ENCODE measurements at regions not wholly inside any gene's neighbourhood (a gene's known extent, or its start where the extent isn't known, plus 50 kb on each side); places are given as distances from the start of the nearest gene placed in this dataset.
A peak's percentile ranks its signal among the peaks of the same experiment; 100 is the strongest.

DNA sequence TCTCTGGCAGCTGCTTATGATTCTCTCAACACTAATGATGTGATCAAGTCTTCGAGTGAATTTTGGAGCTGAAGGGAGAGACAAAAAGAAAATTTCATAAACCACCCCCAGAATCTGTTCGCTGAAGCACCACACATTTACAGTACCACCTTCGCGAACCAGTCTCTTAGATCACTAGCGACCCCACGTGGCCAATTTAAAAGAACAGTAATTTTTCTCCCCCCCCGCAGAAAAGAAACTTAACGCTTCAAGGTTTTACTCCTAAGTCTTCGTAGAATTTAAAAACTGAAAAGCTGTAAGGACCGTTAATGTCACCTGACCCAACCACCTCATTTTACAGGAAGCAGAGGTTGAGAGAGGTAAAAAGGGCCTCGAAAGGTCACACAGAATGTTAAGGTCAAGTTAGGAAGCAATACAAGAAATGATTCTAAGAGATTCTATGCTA is 187.5 kb downstream of the QDPR start:
- no peak overlapping the region for H2AFZ ChIP-seq (ENCODE audit: low read length)
- H3K9me3 ChIP-seq (ENCODE audit: insufficient read depth, low read depth, low read length): no peaks in the 10 kb centered on the region
- no peaks in the 10 kb centered on the region for H3K79me2 ChIP-seq (ENCODE audit: insufficient read depth, low read length)
- no peak overlapping the region for H3K4me3 ChIP-seq (ENCODE audit: low read length, poor library complexity, severe bottlenecking)
- H3F3A ChIP-seq (ENCODE audit: low read depth): no peaks in the 10 kb centered on the region
- no peak for TF ChIP-seq EZH2phosphoT487 (IDR thresholded peaks at IDR 0.05; ENCODE audit: borderline replicate concordance)
- TF ChIP-seq, protein P1, sequence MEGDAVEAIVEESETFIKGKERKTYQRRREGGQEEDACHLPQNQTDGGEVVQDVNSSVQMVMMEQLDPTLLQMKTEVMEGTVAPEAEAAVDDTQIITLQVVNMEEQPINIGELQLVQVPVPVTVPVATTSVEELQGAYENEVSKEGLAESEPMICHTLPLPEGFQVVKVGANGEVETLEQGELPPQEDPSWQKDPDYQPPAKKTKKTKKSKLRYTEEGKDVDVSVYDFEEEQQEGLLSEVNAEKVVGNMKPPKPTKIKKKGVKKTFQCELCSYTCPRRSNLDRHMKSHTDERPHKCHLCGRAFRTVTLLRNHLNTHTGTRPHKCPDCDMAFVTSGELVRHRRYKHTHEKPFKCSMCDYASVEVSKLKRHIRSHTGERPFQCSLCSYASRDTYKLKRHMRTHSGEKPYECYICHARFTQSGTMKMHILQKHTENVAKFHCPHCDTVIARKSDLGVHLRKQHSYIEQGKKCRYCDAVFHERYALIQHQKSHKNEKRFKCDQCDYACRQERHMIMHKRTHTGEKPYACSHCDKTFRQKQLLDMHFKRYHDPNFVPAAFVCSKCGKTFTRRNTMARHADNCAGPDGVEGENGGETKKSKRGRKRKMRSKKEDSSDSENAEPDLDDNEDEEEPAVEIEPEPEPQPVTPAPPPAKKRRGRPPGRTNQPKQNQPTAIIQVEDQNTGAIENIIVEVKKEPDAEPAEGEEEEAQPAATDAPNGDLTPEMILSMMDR (conservative IDR thresholded peaks at IDR 0.05; ENCODE audit: low read length): peak; percentile 77
- no peaks in the 10 kb centered on the region for H3K4me1 ChIP-seq (ENCODE audit: insufficient read depth, low read length, poor library complexity, severe bottlenecking)
- no peaks in the 10 kb centered on the region for H4K20me1 ChIP-seq (ENCODE audit: insufficient read depth, low read length, poor library complexity, severe bottlenecking)
- no peaks in the 10 kb centered on the region for H3K36me3 ChIP-seq (ENCODE audit: insufficient read depth, low read length)
- H3K9me2 ChIP-seq (replicated peaks; ENCODE audit: low read depth, low read length): no peaks in the 10 kb centered on the region
- H3K27me3 ChIP-seq (ENCODE audit: insufficient read depth, low read length, poor library complexity, severe bottlenecking): no peaks in the 10 kb centered on the region
- H3K9ac ChIP-seq (ENCODE audit: low read depth, low read length, poor library complexity, severe bottlenecking): no peak overlapping the region
- no peak overlapping the region for H3K4me2 ChIP-seq (ENCODE audit: low read depth, low read length, poor library complexity, severe bottlenecking)

DNA sequence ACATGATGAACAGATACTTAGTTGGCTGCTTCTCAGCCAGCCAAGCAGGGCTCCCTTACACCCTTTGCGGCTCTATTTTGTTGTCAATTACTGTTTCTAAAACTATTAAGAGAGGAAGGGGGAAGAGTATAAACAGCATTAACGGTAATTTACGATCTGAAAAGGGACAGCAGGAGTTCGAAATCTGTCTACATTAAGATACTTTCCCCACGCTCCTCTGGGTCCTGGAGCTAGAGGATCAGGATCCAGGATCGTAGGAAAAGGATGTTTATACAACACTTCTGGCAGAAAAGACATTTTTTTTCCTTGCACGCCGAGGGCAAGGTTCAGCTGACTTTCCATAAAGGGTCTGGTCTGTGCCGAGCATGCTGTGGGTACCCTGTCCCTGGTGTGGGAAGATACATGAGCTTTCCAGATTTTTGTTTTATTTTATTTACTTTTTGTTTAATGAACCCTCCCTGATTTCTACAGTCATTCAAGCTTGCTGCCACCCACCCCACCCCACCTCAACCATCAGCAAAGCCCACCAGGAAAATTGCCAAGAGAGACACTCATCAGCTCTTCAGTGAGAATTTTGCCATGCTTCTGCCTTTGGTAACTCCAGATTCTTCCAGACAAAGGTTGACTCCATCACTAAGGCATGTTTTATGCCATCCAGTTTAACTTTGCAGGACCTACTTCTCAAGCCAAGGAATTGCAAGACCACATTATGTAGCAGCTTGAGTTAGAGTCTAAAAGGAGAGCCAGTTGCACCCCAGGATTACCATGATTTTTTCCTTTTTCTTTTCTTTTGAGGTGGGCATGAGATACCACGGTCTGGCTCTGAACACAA is 188.1 kb downstream of the QDPR start:
- no peaks in the 10 kb centered on the region for H3K36me3 ChIP-seq (ENCODE audit: insufficient read depth, low read length)
- H3K4me1 ChIP-seq (ENCODE audit: insufficient read depth, low read length, poor library complexity, severe bottlenecking): no peaks in the 10 kb centered on the region
- no peaks in the 10 kb centered on the region for H3K9me2 ChIP-seq (replicated peaks; ENCODE audit: low read depth, low read length)
- no peak overlapping the region for H3K4me2 ChIP-seq (ENCODE audit: low read depth, low read length, poor library complexity, severe bottlenecking)
- no peak overlapping the region for H3K4me3 ChIP-seq (ENCODE audit: low read length, poor library complexity, severe bottlenecking)
- H4K20me1 ChIP-seq (ENCODE audit: insufficient read depth, low read length, poor library complexity, severe bottlenecking): no peaks in the 10 kb centered on the region
- no peaks in the 10 kb centered on the region for H3K27me3 ChIP-seq (ENCODE audit: insufficient read depth, low read length, poor library complexity, severe bottlenecking)
- no peaks in the 10 kb centered on the region for H3K79me2 ChIP-seq (ENCODE audit: insufficient read depth, low read length)
- no peak overlapping the region; the same call in 1 of the 2 replicates for H2AFZ ChIP-seq (ENCODE audit: low read length)
- no peak for TF ChIP-seq EZH2phosphoT487 (IDR thresholded peaks at IDR 0.05; ENCODE audit: borderline replicate concordance)
- TF ChIP-seq, protein P1 (conservative IDR thresholded peaks at IDR 0.05; ENCODE audit: low read length): no peak
- H3K9ac ChIP-seq (ENCODE audit: low read depth, low read length, poor library complexity, severe bottlenecking): no peak overlapping the region
- no peaks in the 10 kb centered on the region for H3F3A ChIP-seq (ENCODE audit: low read depth)
- no peaks in the 10 kb centered on the region for H3K9me3 ChIP-seq (ENCODE audit: insufficient read depth, low read depth, low read length)

DNA sequence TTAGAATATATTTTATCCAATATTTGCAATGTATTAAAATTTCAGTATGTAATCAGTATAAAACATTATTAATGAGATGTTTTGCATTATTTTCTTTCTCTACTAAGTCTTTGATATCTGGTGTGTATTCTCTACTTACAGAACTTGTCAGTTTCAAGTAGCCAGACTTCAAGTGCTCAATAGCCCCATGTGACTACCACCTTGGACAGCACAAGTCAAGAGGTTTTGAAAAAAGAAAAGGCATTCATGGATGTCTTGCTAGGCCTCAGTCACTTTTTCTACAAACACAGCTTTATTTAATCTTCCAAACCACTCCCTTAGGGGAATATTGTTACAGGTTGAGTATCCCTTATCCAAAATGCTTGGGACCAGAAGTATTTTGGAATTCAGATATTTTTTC is 189.4 kb downstream of the QDPR start:
- Histone ChIP-seq H3K79me2 (ENCODE audit: insufficient read depth, low read length) (no peaks in the 10 kb centered on the region), H3K4me3 (ENCODE audit: low read length, poor library complexity, severe bottlenecking) (no peak overlapping the region), H3F3A (ENCODE audit: low read depth) (no peaks in the 10 kb centered on the region), H3K36me3 (ENCODE audit: insufficient read depth, low read length) (no peaks in the 10 kb centered on the region), H4K20me1 (ENCODE audit: insufficient read depth, low read length, poor library complexity, severe bottlenecking) (no peaks in the 10 kb centered on the region), H3K9me3 (ENCODE audit: insufficient read depth, low read depth, low read length) (no peaks in the 10 kb centered on the region), H3K9ac (ENCODE audit: low read depth, low read length, poor library complexity, severe bottlenecking) (no peak overlapping the region), H3K4me1 (ENCODE audit: insufficient read depth, low read length, poor library complexity, severe bottlenecking) (no peaks in the 10 kb centered on the region), H3K27me3 (ENCODE audit: insufficient read depth, low read length, poor library complexity, severe bottlenecking) (no peaks in the 10 kb centered on the region), H3K4me2 (ENCODE audit: low read depth, low read length, poor library complexity, severe bottlenecking) (no peak overlapping the region), H2AFZ (ENCODE audit: low read length) (no peak overlapping the region), H3K9me2 (replicated peaks; ENCODE audit: low read depth, low read length) (no peaks in the 10 kb centered on the region)
- TF ChIP-seq EZH2phosphoT487 (IDR thresholded peaks at IDR 0.05; ENCODE audit: borderline replicate concordance): no peak
- TF ChIP-seq, protein P1 (conservative IDR thresholded peaks at IDR 0.05; ENCODE audit: low read length): no peak

Data from Loucy (cell line).